ENCODE measurements at regions not wholly inside any gene's neighbourhood (a gene's known extent, or its start where the extent isn't known, plus 50 kb on each side); places are given as distances from the start of the nearest gene placed in this dataset.

GRCh38 chr10:1896153-1896552, 158.8 kb upstream of the ADARB2 start:
- no peak for DNase-seq (ENCODE audit: low read depth, low spot score)
- H3K27ac ChIP-seq: no peak overlapping the region

- no peak for DNase-seq (ENCODE audit: low read depth, low spot score)
- no peak overlapping the region for H3K27ac ChIP-seq
Measured at GRCh38 chr10:1895691-1896090, 158.4 kb upstream of the ADARB2 start.

- no peak overlapping the region for H3K27ac ChIP-seq
- DNase-seq (ENCODE audit: low read depth, low spot score): no peak
Measured at GRCh38 chr10:1894912-1895311, 157.6 kb upstream of the ADARB2 start.

GRCh38 chr10:1893941-1894340, 156.6 kb upstream of the ADARB2 start:
- H3K27ac ChIP-seq: no peak overlapping the region
- DNase-seq (ENCODE audit: low read depth, low spot score): no peak

- no peak overlapping the region for H3K27ac ChIP-seq
- DNase-seq (ENCODE audit: low read depth, low spot score): no peak
Measured at GRCh38 chr10:1886039-1886438, 148.7 kb upstream of the ADARB2 start.

GRCh38 chr10:1882728-1883127, 145.4 kb upstream of the ADARB2 start:
- no peak for DNase-seq (ENCODE audit: low read depth, low spot score)
- H3K27ac ChIP-seq: no peak overlapping the region

- no peak for DNase-seq (ENCODE audit: low read depth, low spot score)
Measured at GRCh38 chr10:1882180-1882579, 144.9 kb upstream of the ADARB2 start.

GRCh38 chr10:1881636-1882035, 144.3 kb upstream of the ADARB2 start:
- no peak for DNase-seq (ENCODE audit: low read depth, low spot score)
- H3K27ac ChIP-seq: no peak overlapping the region

More at GRCh38 chr10:1882180-1882579, 144.9 kb upstream of the ADARB2 start:
- H3K27ac ChIP-seq: no peak overlapping the region

GRCh38 chr10:1874533-1874932, 137.2 kb upstream of the ADARB2 start:
- no peak overlapping the region for H3K27ac ChIP-seq
- no peak for DNase-seq (ENCODE audit: low read depth, low spot score)

- H3K27ac ChIP-seq: no peak overlapping the region
- no peak for DNase-seq (ENCODE audit: low read depth, low spot score)
Measured at GRCh38 chr10:1873661-1874315, 136.5 kb upstream of the ADARB2 start.

- DNase-seq (ENCODE audit: low read depth, low spot score): no peak
- H3K27ac ChIP-seq: no peak overlapping the region
Measured at GRCh38 chr10:1872151-1872726, 134.9 kb upstream of the ADARB2 start.

GRCh38 chr10:1870491-1870890, 133.2 kb upstream of the ADARB2 start:
- H3K27ac ChIP-seq: no peak overlapping the region
- no peak for DNase-seq (ENCODE audit: low read depth, low spot score)

GRCh38 chr10:1869861-1870260, 132.5 kb upstream of the ADARB2 start:
- no peak for DNase-seq (ENCODE audit: low read depth, low spot score)
- no peak overlapping the region for H3K27ac ChIP-seq

- H3K27ac ChIP-seq: no peak overlapping the region
Measured at GRCh38 chr10:1860351-1860750, 123.0 kb upstream of the ADARB2 start.

GRCh38 chr10:1858547-1858946, 121.2 kb upstream of the ADARB2 start:
- DNase-seq (ENCODE audit: low read depth, low spot score): no peak
- no peak overlapping the region for H3K27ac ChIP-seq

More at GRCh38 chr10:1860351-1860750, 123.0 kb upstream of the ADARB2 start:
- DNase-seq (ENCODE audit: low read depth, low spot score): no peak

- no peak overlapping the region for H3K27ac ChIP-seq
- no peak for DNase-seq (ENCODE audit: low read depth, low spot score)
Measured at GRCh38 chr10:1858048-1858447, 120.7 kb upstream of the ADARB2 start.

- no peak overlapping the region for H3K27ac ChIP-seq
- DNase-seq (ENCODE audit: low read depth, low spot score): no peak
Measured at GRCh38 chr10:1855911-1856310, 118.6 kb upstream of the ADARB2 start.

- H3K27ac ChIP-seq: no peak overlapping the region
- DNase-seq (ENCODE audit: low read depth, low spot score): no peak
Measured at GRCh38 chr10:1854271-1854670, 116.9 kb upstream of the ADARB2 start.

GRCh38 chr10:1853801-1854200, 116.5 kb upstream of the ADARB2 start:
- H3K27ac ChIP-seq: no peak overlapping the region
- DNase-seq (ENCODE audit: low read depth, low spot score): no peak

- no peak overlapping the region for H3K27ac ChIP-seq
- no peak for DNase-seq (ENCODE audit: low read depth, low spot score)
Measured at GRCh38 chr10:1852841-1853240, 115.5 kb upstream of the ADARB2 start.

- no peak for DNase-seq (ENCODE audit: low read depth, low spot score)
- no peak overlapping the region for H3K27ac ChIP-seq
Measured at GRCh38 chr10:1851762-1852161, 114.4 kb upstream of the ADARB2 start.

GRCh38 chr10:1850971-1851527, 113.7 kb upstream of the ADARB2 start:
- no peak overlapping the region for H3K27ac ChIP-seq
- DNase-seq (ENCODE audit: low read depth, low spot score): no peak

Data from epithelial cell of prostate (primary cell).